Osteoblast (primary cell): ENCODE measurements at regions not wholly inside any gene's neighbourhood (a gene's known extent, or its start where the extent isn't known, plus 50 kb on each side); places are given as distances from the start of the nearest gene placed in this dataset.

Source experiments
- DNase-seq: peaks from one replicate; pipeline ENCODE4 v3.0.0; 2011; ENCODE audit warnings: low spot score, mixed read lengths; ENCODE audit not compliant: insufficient read length; ENCODE audit errors: missing footprints
- H2AFZ ChIP-seq: 2 replicates; pipeline ENCODE4 v1.6.0; 2011; ENCODE audit warnings: mild to moderate bottlenecking, low read length
- H3K27ac ChIP-seq: 2 replicates; pipeline ENCODE4 v1.5.1; 2011; ENCODE audit warnings: mild to moderate bottlenecking, low read depth, low read length, moderate library complexity
- H3K27me3 ChIP-seq: 2 replicates; pipeline ENCODE4 v1.6.0; 2012; ENCODE audit warnings: mild to moderate bottlenecking, control low read depth, inconsistent platforms, low read length, moderate library complexity; ENCODE audit not compliant: insufficient read depth
- H3K36me3 ChIP-seq: 2 replicates; pipeline ENCODE4 v1.5.1; 2011; ENCODE audit warnings: mild to moderate bottlenecking, low read length, control low read depth, moderate library complexity; ENCODE audit not compliant: insufficient read depth
- H3K4me1 ChIP-seq: 2 replicates; pipeline ENCODE4 v1.5.1; 2011; ENCODE audit warnings: mild to moderate bottlenecking, low read length, control low read depth, moderate library complexity; ENCODE audit not compliant: insufficient read depth
- H3K4me2 ChIP-seq: 2 replicates; pipeline ENCODE4 v1.6.0; 2011; ENCODE audit warnings: mild to moderate bottlenecking, low read length; ENCODE audit not compliant: insufficient read depth
- H3K4me3 ChIP-seq: fragments of 200-600 bp; sonication (generic); 3 replicates; pipeline ENCODE4 v1.5.1; 2012; ENCODE audit warnings: mild to moderate bottlenecking, low read length, inconsistent platforms; ENCODE audit not compliant: insufficient read depth
- H3K79me2 ChIP-seq: 2 replicates; pipeline ENCODE4 v1.6.0; 2012; ENCODE audit warnings: mild to moderate bottlenecking, low read length, control low read depth, inconsistent platforms; ENCODE audit not compliant: insufficient read depth
- H3K9me3 ChIP-seq: 2 replicates; pipeline ENCODE4 v1.5.1; 2011; ENCODE audit warnings: low read depth, low read length, control low read depth
- H4K20me1 ChIP-seq: 2 replicates; pipeline ENCODE4 v1.6.0; 2012; ENCODE audit warnings: mild to moderate bottlenecking, low read length, control low read depth; ENCODE audit not compliant: insufficient read depth
- CTCF ChIP-seq: IDR thresholded peaks from 2 replicates; pipeline ENCODE4 v1.5.1; 2011; ENCODE audit warnings: mild to moderate bottlenecking, low read depth, low read length, moderate library complexity; ENCODE audit errors: extremely low read depth

- DNase-seq: no peak
- H3K9me3 ChIP-seq: no peaks in the 10 kb centered on the region
- no peaks in the 10 kb centered on the region for H3K79me2 ChIP-seq
- peaks cover 8% of the 10 kb centered on the region for H3K4me1 ChIP-seq
- H3K36me3 ChIP-seq: no peaks in the 10 kb centered on the region
- no peaks in the 10 kb centered on the region for H4K20me1 ChIP-seq
- no peak overlapping the region for H3K27ac ChIP-seq
- H3K27me3 ChIP-seq: no peaks in the 10 kb centered on the region
- H2AFZ ChIP-seq: no peak overlapping the region
- no peak overlapping the region for H3K4me3 ChIP-seq
- no peak for TF ChIP-seq CTCF
- no peak overlapping the region for H3K4me2 ChIP-seq
These were observed 175.4 kb upstream of the LPP start for GRCh38 chr3:187978433-187979011.

GRCh38 chr3:187979564-187979963, 174.4 kb upstream of the LPP start:
- Histone ChIP-seq H3K27me3 (no peaks in the 10 kb centered on the region), H3K4me2 (no peak overlapping the region), H3K4me1 (peaks cover 8% of the 10 kb centered on the region), H2AFZ (no peak overlapping the region), H3K27ac (no peak overlapping the region), H3K79me2 (no peaks in the 10 kb centered on the region), H3K36me3 (no peaks in the 10 kb centered on the region), H3K4me3 (no peak overlapping the region), H4K20me1 (no peaks in the 10 kb centered on the region), H3K9me3 (no peaks in the 10 kb centered on the region)
- no peak for DNase-seq
- no peak for TF ChIP-seq CTCF

- Histone ChIP-seq H3K27me3 (no peaks in the 10 kb centered on the region), H3K36me3 (no peaks in the 10 kb centered on the region), H4K20me1 (no peaks in the 10 kb centered on the region), H3K9me3 (no peaks in the 10 kb centered on the region), H3K4me3 (no peak overlapping the region), H3K79me2 (no peaks in the 10 kb centered on the region), H3K27ac (no peak overlapping the region), H2AFZ (no peak overlapping the region), H3K4me1 (peaks cover 4% of the 10 kb centered on the region), H3K4me2 (no peak overlapping the region)
- no peak for DNase-seq
- no peak for TF ChIP-seq CTCF
These were observed 173.1 kb upstream of the LPP start for GRCh38 chr3:187980861-187981260.

- Histone ChIP-seq H3K9me3 (no peaks in the 10 kb centered on the region), H3K4me1 (peaks cover 13% of the 10 kb centered on the region), H3K27me3 (no peaks in the 10 kb centered on the region), H3K36me3 (no peaks in the 10 kb centered on the region), H2AFZ (no peak overlapping the region), H4K20me1 (no peaks in the 10 kb centered on the region), H3K79me2 (no peaks in the 10 kb centered on the region), H3K4me3 (no peak overlapping the region), H3K27ac (no peak overlapping the region), H3K4me2 (no peak overlapping the region)
- DNase-seq: no peak
- no peak for TF ChIP-seq CTCF
These were observed 171.8 kb upstream of the LPP start for GRCh38 chr3:187982142-187982541.
